ENCODE measurements at regions not wholly inside any gene's neighbourhood (a gene's known extent, or its start where the extent isn't known, plus 50 kb on each side); places are given as distances from the start of the nearest gene placed in this dataset.

DNA sequence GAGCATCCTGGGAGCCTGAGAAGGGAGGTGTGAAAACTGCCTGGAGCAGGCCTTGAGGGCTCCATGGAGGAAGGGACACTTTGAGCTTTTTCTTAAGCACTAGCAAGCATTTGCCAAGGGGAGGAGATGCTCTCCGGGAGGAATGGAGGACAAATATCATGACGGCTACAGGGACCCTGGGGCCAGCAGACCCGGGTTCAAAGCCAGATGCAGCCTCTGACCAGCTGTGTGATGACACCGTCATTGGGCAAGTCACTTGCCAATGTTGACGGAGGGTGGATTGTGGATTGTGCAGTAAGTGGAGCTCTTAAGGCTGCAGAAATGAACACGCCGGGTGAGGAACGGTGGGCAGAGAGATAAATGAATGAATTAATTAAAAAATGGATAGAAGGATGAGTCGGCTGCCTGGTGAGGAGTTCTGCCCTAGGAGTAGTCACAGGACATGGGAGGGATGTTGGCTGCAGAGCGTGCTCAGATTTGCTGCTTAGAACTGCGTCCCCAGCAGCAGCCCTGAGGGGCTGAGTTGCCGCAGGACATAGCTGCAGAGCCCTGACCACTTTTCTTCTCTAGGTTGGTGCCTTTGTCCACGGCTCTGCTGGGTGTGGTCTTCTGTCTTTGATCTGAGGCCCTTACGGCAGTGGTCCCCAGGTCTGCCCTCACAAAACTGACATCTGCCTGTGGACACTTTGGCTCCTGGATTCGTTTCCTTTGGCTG lies 507.6 kb downstream of the NPHP4 start:
- Histone ChIP-seq H3K4me2 (ENCODE audit: low read length) (no peak overlapping the region), H3K27me3 (ENCODE audit: insufficient read depth, low read depth, low read length) (no peaks in the 10 kb centered on the region), H3K9me2 (ENCODE audit: insufficient read depth, low read length) (no peaks in the 10 kb centered on the region)

DNA sequence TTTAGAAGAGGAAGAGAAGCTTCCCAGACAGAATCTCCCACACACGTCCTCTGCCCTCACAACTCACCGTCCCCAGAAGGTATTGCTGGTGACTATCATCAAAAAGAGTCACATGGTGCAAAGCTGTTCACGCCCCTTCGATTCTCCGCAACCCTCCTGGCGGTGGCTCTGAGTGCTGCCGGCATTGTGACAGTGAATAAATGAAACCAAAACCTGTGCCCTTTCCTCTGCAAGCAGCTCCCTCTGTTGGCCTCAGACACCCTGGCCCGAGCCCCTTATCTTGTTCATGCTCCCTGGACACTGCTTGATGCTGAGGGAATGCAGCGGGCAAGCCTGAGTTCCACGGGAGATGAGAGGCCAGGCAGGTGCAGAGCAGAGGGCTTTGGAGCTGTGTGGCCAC lies 510.3 kb downstream of the NPHP4 start:
- no peak overlapping the region for H2AFZ ChIP-seq (ENCODE audit: low read depth, low read length)
- no peaks in the 10 kb centered on the region for H3K9me3 ChIP-seq (ENCODE audit: low read length)
- no peaks in the 10 kb centered on the region for H3F3A ChIP-seq (ENCODE audit: insufficient read depth, low read length, poor library complexity, severe bottlenecking)
- no peaks in the 10 kb centered on the region for H4K20me1 ChIP-seq (ENCODE audit: insufficient read depth)
- no peaks in the 10 kb centered on the region for H3K27me3 ChIP-seq (ENCODE audit: insufficient read depth, low read depth, low read length)
- H3K4me2 ChIP-seq (ENCODE audit: low read length) = no peak overlapping the region
- no peaks in the 10 kb centered on the region for H3K9me2 ChIP-seq (ENCODE audit: insufficient read depth, low read length)
- no peak overlapping the region for H3K4me3 ChIP-seq (ENCODE audit: low read length)
- H3K79me2 ChIP-seq (replicated peaks; ENCODE audit: insufficient read depth, low read length) = no peaks in the 10 kb centered on the region
- no peak for TF ChIP-seq SMC3 (conservative IDR thresholded peaks at IDR 0.05; ENCODE audit: poor library complexity)
- TF ChIP-seq RAD21 (conservative IDR thresholded peaks at IDR 0.05) = peak; percentile 9
- H3K9ac ChIP-seq (ENCODE audit: low read length) = no peak overlapping the region
- no peak overlapping the region for H3K27ac ChIP-seq (ENCODE audit: low read length)
- H3K36me3 ChIP-seq (ENCODE audit: insufficient read depth, low read length) = no peaks in the 10 kb centered on the region

More for the DNA sequence above, 507.6 kb downstream of the NPHP4 start:
- H2AFZ ChIP-seq (ENCODE audit: low read depth, low read length) = no peak overlapping the region
- no peaks in the 10 kb centered on the region for H4K20me1 ChIP-seq (ENCODE audit: insufficient read depth)
- no peaks in the 10 kb centered on the region for H3F3A ChIP-seq (ENCODE audit: insufficient read depth, low read length, poor library complexity, severe bottlenecking)
- H3K9me3 ChIP-seq (ENCODE audit: low read length) = no peaks in the 10 kb centered on the region
- TF ChIP-seq POLR2AphosphoS5 (IDR thresholded peaks at IDR 0.05) = no peak
- no peak for TF ChIP-seq MXI1 (conservative IDR thresholded peaks at IDR 0.05; ENCODE audit: poor library complexity, severe bottlenecking)
- H3K9ac ChIP-seq (ENCODE audit: low read length) = no peak overlapping the region
- no peaks in the 10 kb centered on the region for H3K79me2 ChIP-seq (replicated peaks; ENCODE audit: insufficient read depth, low read length)
- H3K27ac ChIP-seq (ENCODE audit: low read length) = no peak overlapping the region
- H3K36me3 ChIP-seq (ENCODE audit: insufficient read depth, low read length) = no peaks in the 10 kb centered on the region
- H3K4me3 ChIP-seq (ENCODE audit: low read length) = no peak overlapping the region

DNA sequence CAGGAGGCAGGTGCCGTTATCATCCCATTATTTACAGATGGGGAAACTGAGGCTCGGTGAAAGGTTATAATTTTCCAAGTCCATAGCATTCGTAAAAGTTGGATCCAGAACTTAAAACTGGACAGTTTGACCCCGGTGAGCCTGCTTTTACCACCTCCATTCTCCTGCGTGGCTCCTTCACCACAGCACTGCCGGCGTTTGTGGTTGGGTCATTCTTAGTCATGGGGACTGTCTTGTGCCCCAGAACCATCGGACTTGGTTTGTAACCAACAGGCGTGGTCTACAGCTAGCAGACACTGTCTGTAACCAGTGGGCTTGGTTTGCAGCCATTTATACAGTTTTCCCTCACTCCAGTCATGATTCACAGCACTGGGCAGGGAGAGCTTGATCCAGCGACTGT lies 511.3 kb downstream of the NPHP4 start:
- no peaks in the 10 kb centered on the region for H4K20me1 ChIP-seq (ENCODE audit: insufficient read depth)
- H3K9ac ChIP-seq (ENCODE audit: low read length) = no peak overlapping the region
- no peaks in the 10 kb centered on the region for H3K9me3 ChIP-seq (ENCODE audit: low read length)
- H3K36me3 ChIP-seq (ENCODE audit: insufficient read depth, low read length) = no peaks in the 10 kb centered on the region
- no peaks in the 10 kb centered on the region for H3K27me3 ChIP-seq (ENCODE audit: insufficient read depth, low read depth, low read length)
- H3K79me2 ChIP-seq (replicated peaks; ENCODE audit: insufficient read depth, low read length) = no peaks in the 10 kb centered on the region
- no peak overlapping the region for H2AFZ ChIP-seq (ENCODE audit: low read depth, low read length)
- H3K4me3 ChIP-seq (ENCODE audit: low read length) = no peak overlapping the region
- no peaks in the 10 kb centered on the region for H3F3A ChIP-seq (ENCODE audit: insufficient read depth, low read length, poor library complexity, severe bottlenecking)
- H3K9me2 ChIP-seq (ENCODE audit: insufficient read depth, low read length) = no peaks in the 10 kb centered on the region
- no peak for TF ChIP-seq TAF1 (IDR thresholded peaks at IDR 0.05; ENCODE audit: low read depth)
- TF ChIP-seq MXI1 (conservative IDR thresholded peaks at IDR 0.05; ENCODE audit: poor library complexity, severe bottlenecking) = no peak
- TF ChIP-seq RAD21 (conservative IDR thresholded peaks at IDR 0.05) = no peak
- TF ChIP-seq, protein P1, sequence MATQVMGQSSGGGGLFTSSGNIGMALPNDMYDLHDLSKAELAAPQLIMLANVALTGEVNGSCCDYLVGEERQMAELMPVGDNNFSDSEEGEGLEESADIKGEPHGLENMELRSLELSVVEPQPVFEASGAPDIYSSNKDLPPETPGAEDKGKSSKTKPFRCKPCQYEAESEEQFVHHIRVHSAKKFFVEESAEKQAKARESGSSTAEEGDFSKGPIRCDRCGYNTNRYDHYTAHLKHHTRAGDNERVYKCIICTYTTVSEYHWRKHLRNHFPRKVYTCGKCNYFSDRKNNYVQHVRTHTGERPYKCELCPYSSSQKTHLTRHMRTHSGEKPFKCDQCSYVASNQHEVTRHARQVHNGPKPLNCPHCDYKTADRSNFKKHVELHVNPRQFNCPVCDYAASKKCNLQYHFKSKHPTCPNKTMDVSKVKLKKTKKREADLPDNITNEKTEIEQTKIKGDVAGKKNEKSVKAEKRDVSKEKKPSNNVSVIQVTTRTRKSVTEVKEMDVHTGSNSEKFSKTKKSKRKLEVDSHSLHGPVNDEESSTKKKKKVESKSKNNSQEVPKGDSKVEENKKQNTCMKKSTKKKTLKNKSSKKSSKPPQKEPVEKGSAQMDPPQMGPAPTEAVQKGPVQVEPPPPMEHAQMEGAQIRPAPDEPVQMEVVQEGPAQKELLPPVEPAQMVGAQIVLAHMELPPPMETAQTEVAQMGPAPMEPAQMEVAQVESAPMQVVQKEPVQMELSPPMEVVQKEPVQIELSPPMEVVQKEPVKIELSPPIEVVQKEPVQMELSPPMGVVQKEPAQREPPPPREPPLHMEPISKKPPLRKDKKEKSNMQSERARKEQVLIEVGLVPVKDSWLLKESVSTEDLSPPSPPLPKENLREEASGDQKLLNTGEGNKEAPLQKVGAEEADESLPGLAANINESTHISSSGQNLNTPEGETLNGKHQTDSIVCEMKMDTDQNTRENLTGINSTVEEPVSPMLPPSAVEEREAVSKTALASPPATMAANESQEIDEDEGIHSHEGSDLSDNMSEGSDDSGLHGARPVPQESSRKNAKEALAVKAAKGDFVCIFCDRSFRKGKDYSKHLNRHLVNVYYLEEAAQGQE (IDR thresholded peaks at IDR 0.05; ENCODE audit: borderline replicate concordance) = no peak
- TF ChIP-seq SMC3 (conservative IDR thresholded peaks at IDR 0.05; ENCODE audit: poor library complexity) = no peak
- TF ChIP-seq, protein P2, sequence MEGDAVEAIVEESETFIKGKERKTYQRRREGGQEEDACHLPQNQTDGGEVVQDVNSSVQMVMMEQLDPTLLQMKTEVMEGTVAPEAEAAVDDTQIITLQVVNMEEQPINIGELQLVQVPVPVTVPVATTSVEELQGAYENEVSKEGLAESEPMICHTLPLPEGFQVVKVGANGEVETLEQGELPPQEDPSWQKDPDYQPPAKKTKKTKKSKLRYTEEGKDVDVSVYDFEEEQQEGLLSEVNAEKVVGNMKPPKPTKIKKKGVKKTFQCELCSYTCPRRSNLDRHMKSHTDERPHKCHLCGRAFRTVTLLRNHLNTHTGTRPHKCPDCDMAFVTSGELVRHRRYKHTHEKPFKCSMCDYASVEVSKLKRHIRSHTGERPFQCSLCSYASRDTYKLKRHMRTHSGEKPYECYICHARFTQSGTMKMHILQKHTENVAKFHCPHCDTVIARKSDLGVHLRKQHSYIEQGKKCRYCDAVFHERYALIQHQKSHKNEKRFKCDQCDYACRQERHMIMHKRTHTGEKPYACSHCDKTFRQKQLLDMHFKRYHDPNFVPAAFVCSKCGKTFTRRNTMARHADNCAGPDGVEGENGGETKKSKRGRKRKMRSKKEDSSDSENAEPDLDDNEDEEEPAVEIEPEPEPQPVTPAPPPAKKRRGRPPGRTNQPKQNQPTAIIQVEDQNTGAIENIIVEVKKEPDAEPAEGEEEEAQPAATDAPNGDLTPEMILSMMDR (IDR thresholded peaks at IDR 0.05; ENCODE audit: poor library complexity, severe bottlenecking) = no peak
- TF ChIP-seq POLR2AphosphoS5 (IDR thresholded peaks at IDR 0.05) = no peak
- TF ChIP-seq EZH2 (IDR thresholded peaks at IDR 0.05; ENCODE audit: borderline replicate concordance, insufficient read depth, low read length, poor library complexity, severe bottlenecking) = no peak
- TF ChIP-seq EP300 (conservative IDR thresholded peaks at IDR 0.05; ENCODE audit: poor library complexity, severe bottlenecking) = no peak
- no peak overlapping the region for H3K27ac ChIP-seq (ENCODE audit: low read length)
- no peak overlapping the region for H3K4me2 ChIP-seq (ENCODE audit: low read length)
